Neutrophil (primary cell): ENCODE measurements at regions not wholly inside any gene's neighbourhood (a gene's known extent, or its start where the extent isn't known, plus 50 kb on each side); places are given as distances from the start of the nearest gene placed in this dataset.
"Not testable (repeated sequence)": the region's sequence is repeated elsewhere in the genome, so short reads cannot be mapped to it uniquely, and the experiment has no call there.

ENCODE experiments used
- H3K27ac ChIP-seq: fragments of 200-600 bp; sonication (generic); 2 replicates; pipeline ENCODE4 v1.5.1; 2016; ENCODE audit warnings: mild to moderate bottlenecking, moderate library complexity
- H3K27me3 ChIP-seq: fragments of 200-600 bp; sonication (generic); 2 replicates; pipeline ENCODE4 v1.6.0; 2016; ENCODE audit warnings: mild to moderate bottlenecking
- H3K36me3 ChIP-seq: fragments of 200-600 bp; sonication (generic); 2 replicates; pipeline ENCODE4 v1.5.1; 2017
- H3K4me1 ChIP-seq, 2 experiments: fragments of 200-600 bp in 1 of 2; sonication (generic) in 1 of 2; 1 replicate in 1 of 2; 2 replicates in 1 of 2; pipeline versions ENCODE4 v1.5.1 to v1.6.1; 2013 to 2016; ENCODE audit warnings: low read depth in 1 of 2, low read length in 1 of 2, mild to moderate bottlenecking in 1 of 2, moderate library complexity in 1 of 2; ENCODE audit not compliant: control insufficient read depth in 1 of 2, insufficient read depth in 1 of 2
- H3K4me3 ChIP-seq, 2 experiments: fragments of 200-600 bp in 1 of 2; sonication (generic) in 1 of 2; 1 replicate in 1 of 2; 2 replicates in 1 of 2; pipeline ENCODE4 v1.5.1; 2013 to 2016; ENCODE audit warnings: low read depth in 1 of 2, low read length in 1 of 2, mild to moderate bottlenecking in 1 of 2, moderate library complexity in 1 of 2
- H3K9me3 ChIP-seq: fragments of 200-600 bp; sonication (generic); 2 replicates; pipeline ENCODE4 v1.5.1; 2016
- TF ChIP-seq, protein P1 (sequence below): fragments of 200-600 bp; sonication (generic); IDR thresholded peaks from 2 replicates; pipeline ENCODE4 v1.5.1; 2016; ENCODE audit warnings: antibody characterized with exemption

DNA sequence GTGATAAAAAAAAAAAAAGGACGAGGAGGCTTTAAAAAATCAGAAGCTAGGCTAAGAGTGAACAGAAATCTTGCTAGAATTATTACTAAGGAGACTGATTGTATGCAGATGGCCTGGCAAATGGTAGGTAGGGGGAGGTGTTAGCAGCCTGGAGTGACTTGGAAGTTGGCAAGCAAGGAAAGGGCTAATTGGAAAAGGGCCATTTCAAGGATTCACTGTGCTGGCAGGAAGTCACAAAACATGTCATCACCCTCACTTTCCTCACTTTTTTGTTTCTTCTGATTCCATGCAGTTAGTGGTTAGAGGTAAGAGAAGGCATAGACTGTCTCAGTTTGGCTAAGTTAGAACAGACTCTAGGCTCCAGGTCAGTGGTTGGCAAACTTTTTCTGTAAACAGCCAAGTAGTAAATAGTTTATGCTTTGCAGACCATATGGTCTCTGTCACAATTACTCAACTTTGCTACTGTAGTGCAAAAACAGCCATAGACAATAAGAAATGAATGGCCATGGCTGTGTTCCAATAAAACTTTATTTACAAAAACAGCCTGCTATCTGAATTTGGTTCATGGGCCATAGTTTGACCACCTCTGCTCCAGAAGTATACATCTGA, 646.5 kb upstream of the ACTRT1 start:
- Histone ChIP-seq H3K4me1 (no peaks in the 10 kb centered on the region), H3K27ac (no peak overlapping the region), H3K4me3 (no peak overlapping the region), H3K27me3 (no peaks in the 10 kb centered on the region), H3K9me3 (no peaks in the 10 kb centered on the region), H3K36me3 (no peaks in the 10 kb centered on the region)
- TF ChIP-seq, protein P1, sequence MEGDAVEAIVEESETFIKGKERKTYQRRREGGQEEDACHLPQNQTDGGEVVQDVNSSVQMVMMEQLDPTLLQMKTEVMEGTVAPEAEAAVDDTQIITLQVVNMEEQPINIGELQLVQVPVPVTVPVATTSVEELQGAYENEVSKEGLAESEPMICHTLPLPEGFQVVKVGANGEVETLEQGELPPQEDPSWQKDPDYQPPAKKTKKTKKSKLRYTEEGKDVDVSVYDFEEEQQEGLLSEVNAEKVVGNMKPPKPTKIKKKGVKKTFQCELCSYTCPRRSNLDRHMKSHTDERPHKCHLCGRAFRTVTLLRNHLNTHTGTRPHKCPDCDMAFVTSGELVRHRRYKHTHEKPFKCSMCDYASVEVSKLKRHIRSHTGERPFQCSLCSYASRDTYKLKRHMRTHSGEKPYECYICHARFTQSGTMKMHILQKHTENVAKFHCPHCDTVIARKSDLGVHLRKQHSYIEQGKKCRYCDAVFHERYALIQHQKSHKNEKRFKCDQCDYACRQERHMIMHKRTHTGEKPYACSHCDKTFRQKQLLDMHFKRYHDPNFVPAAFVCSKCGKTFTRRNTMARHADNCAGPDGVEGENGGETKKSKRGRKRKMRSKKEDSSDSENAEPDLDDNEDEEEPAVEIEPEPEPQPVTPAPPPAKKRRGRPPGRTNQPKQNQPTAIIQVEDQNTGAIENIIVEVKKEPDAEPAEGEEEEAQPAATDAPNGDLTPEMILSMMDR, result no peak

DNA sequence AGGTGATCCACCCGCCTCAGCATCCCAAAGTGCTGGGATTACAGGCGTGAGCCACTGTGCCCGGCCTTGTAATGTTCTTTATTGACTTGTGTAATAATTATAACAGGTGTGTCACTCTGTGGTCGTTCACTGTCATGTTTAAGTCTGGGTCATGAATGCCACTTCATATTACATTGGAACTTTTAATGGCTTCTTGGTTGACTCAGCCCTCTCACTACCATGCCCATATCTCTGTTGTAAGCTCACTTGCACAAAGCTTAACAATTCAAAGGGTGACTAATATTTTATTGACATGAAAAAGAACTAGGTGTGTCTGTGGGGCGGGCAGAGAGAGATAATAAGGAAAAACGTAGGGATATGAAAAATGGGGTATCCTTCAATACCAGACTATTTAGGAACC, 639.7 kb upstream of the ACTRT1 start:
- H3K36me3 ChIP-seq, result no peaks in the 10 kb centered on the region
- H3K27me3 ChIP-seq, result no peaks in the 10 kb centered on the region
- H3K4me3 ChIP-seq, result no peak overlapping the region
- no peak overlapping the region for H3K27ac ChIP-seq
- TF ChIP-seq, protein P1, result no peak
- no peaks in the 10 kb centered on the region for H3K4me1 ChIP-seq
- H3K9me3 ChIP-seq, result no peaks in the 10 kb centered on the region

DNA sequence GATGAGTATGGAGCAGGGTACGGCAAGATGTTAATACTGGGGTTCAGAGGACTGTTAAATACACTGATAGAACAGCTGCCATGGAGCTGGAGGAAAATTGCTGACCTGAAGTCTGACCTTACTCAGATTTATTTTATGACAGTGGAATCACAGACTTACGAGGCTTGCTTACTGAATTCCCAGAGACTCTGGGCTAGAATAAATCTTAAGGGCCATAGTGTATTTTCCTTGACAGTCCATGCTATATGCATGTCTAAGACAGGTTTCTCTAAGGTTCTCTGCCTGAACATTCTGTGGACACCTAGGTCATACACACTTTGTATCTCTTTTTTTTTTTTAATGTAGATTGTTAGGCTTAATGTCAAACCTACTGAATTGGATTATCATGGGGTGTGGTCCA, 633.2 kb upstream of the ACTRT1 start:
- no peak overlapping the region for H3K27ac ChIP-seq
- no peaks in the 10 kb centered on the region for H3K36me3 ChIP-seq
- no peaks in the 10 kb centered on the region for H3K9me3 ChIP-seq
- H3K4me3 ChIP-seq, result no peak overlapping the region
- no peaks in the 10 kb centered on the region for H3K4me1 ChIP-seq
- TF ChIP-seq, protein P1, result no peak
- H3K27me3 ChIP-seq, result no peaks in the 10 kb centered on the region

DNA sequence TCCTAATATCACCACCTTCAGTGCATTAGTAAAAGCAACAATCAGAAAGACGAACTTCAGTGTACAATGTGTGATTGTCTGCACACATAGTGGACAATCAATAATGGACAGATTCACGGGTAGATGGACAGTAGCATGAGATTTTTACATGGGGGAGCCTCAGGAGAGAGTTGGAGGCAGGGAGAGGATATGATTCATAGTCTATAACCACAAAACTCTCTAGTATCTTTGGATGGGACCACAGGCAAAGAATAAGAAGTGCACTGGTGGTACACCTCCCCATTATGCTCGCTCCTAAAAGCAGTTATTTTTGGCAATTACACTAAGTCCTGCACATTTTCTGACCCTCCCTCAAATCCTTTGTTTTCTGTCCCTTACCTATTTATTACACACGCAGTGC, 624.4 kb upstream of the ACTRT1 start:
- no peak overlapping the region for H3K27ac ChIP-seq
- no peaks in the 10 kb centered on the region for H3K4me1 ChIP-seq
- no peaks in the 10 kb centered on the region for H3K27me3 ChIP-seq
- H3K36me3 ChIP-seq, result no peaks in the 10 kb centered on the region
- H3K9me3 ChIP-seq, result no peaks in the 10 kb centered on the region
- no peak overlapping the region for H3K4me3 ChIP-seq
- TF ChIP-seq, protein P1, result no peak

DNA sequence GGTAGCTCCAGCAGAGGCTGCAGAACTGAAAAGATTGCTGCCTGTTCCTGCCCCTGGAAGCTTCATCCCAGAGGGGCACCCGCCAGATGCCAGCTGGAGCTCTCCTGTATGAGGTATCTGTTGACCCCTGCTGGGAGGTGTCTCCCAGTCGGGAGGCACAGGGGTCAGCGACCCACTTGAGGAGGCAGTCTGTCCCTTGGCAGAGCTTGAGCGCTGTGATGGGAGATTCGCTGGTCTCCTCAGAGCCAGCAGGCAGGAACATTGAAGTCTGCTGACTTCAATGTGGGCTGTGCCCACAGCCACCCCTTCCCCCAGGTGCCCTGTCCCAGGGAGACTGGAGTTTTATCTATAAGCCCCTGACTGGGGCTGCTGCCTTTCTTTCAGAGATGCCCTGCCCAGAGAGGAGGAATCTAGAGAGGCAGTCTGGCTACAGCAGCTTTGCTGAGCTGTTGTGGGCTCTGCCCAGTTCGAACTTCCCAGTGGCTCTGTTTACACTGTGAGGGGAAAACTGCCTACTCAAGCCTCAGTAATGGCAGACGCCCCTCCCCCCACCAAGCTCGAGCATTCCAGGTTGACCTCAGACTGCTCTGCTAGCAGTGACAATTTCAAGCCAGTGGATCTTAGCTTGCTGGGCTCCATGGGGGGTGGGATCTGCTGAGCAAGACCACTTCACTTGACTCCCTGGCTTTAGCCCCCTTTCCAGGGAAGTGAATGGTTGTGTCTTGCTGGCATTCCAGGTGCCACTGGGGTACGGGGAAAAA, 622.3 kb upstream of the ACTRT1 start:
- H3K27me3 ChIP-seq, H3K4me3 ChIP-seq, H3K36me3 ChIP-seq, H3K4me1 ChIP-seq, H3K9me3 ChIP-seq, H3K27ac ChIP-seq: not testable (repeated sequence)

DNA sequence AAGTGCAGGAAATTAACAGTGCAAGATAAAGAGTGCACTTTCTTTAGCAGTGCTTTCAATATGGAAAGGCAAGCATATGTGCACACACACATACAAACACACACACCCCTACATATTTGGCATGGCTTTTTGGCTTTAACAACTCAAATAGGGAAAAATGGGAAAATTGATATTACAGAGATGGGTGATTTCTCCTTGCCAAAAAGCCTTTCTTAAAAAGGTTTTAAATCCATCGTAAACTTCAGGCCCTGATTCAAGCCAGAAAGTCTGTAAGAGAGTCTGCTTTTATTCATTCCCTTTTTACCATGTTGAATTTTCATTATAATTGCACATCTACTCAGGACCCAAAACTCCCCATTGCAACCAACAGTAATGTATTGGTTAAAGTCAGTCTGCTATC, 612.0 kb upstream of the ACTRT1 start:
- Histone ChIP-seq H3K9me3 (no peaks in the 10 kb centered on the region), H3K27me3 (no peaks in the 10 kb centered on the region), H3K4me1 (no peaks in the 10 kb centered on the region), H3K27ac (no peak overlapping the region), H3K4me3 (no peak overlapping the region), H3K36me3 (no peaks in the 10 kb centered on the region)
- TF ChIP-seq, protein P1, result no peak
